ENCODE measurements at regions not wholly inside any gene's neighbourhood (a gene's known extent, or its start where the extent isn't known, plus 50 kb on each side); places are given as distances from the start of the nearest gene placed in this dataset.
"Not testable (repeated sequence)": the region's sequence is repeated elsewhere in the genome, so short reads cannot be mapped to it uniquely, and the experiment has no call there.

- DNase-seq, result no peak
Observed at GRCh38 chrX:7514871-7515599, 327.9 kb upstream of the VCX start.

DNA sequence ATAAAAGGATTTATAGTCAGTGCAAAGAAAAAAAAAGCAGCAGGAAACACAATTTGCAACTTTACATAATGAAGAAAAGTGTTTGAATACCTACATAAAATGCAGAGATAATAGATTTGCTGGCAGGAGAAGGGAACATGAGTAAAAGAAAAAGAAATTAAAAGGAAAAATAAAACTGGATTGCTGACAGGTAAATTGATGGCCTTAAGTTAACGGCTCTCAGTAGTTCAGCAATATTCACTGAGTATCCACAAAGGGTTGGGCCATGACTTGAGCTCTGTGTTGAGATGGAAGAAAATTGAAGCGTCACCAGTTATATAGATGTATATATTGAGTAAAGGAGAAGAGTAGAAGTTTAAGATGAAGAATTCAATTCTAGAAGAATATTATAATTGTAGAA is 330.1 kb upstream of the VCX start:
- DNase-seq, result no peak

- no peak for DNase-seq
Observed at GRCh38 chrX:7503251-7503650, 339.7 kb upstream of the VCX start.

DNA sequence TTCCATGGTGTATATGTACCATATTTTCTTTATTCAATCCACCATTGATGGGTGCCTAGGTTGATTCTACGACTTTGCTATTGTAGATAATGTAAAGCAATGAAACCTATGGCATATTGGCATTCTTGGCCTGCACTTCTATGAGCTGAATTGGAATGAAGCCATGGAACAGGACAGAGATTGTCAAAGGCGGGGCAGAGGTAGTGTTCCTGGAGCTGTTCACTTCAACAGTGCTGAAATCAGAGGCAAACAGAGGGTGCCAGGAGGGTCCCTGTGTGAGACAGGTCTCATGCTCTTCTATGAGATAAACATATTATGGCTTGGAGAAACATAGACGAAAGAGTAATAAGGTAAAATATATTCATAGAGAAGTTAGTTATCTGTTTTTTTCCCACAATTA is 342.6 kb upstream of the VCX start:
- DNase-seq, result no peak

DNA sequence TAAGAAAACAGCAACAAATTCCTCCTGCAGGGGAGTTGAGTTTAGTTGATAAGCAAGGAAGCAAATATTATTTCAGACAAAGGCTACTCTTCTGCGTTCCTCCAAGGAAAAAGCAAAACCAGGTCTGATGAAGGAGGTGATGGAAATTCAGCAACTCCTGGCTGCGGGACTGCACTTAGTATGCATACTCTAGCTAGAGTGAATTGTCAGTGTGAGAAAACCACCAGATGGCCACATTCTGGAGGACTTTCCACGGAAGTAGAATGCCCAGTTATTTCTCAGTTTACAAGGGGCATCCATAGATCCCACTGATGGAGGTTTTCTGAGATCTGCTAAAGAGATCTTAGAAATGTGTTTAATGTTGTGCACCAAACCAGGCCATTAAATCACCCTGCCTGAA is 338.6 kb upstream of the PUDP start:
- DNase-seq, result no peak

GRCh38 chrX:7485061-7485460 is 337.1 kb upstream of the PUDP start:
- DNase-seq, result no peak

GRCh38 chrX:7480721-7481120 is 332.8 kb upstream of the PUDP start:
- DNase-seq, result no peak

- DNase-seq, result no peak
Observed at GRCh38 chrX:7462110-7462509, 314.2 kb upstream of the PUDP start.

GRCh38 chrX:7461051-7461450 is 313.1 kb upstream of the PUDP start:
- DNase-seq, result not testable (repeated sequence)

DNA sequence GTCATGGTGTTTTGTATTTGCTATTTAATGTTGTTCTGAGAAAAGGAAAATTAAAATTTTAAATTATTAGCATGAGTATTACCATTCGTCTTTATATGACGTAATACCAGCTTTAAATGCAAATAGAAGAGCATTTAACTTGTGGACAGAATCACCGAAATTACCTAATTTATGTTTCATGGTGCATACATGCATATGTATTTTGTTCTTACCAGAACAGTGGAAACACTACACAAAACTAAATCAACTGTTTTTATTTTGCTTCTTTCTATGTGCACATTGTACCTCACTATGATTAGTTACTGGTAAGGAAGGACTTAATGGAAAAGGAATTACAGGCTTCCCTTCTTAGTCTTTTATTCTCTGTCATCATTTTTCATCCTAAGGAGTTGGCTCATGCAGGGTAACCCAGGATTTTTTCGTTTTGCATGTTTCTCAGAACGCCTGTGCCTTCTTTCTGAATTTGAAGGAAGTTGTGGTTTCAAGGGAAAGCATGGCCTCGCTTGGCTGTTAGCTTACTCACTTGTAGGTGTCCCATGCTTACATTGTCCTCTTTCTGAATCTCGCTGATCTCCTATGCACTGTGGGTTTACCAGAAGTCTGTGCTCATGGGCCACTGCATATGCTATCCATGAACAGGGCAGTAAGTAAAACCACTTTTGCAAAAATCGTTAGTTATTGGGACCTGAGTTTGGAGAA is 300.0 kb upstream of the PUDP start:
- no peak for DNase-seq

DNA sequence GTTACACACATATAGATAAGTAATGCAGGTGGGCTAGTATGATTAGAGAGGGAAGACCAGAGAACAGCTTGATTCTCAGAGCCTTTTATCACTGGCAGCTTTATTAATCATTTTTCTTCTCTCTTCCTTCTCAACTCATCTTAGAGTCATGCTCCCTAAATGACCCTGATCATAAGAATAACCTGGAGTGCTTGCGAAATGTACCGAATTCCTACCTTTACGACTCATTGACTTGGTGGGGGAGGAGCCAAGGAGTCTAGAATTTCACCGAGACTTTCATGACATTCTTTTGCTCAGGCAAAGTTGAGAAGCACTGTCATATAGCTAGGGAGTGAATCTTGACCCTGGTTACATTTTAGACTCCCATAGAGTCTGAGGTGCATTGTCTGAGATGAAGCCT is 298.9 kb upstream of the PUDP start:
- no peak for DNase-seq

GRCh38 chrX:7444967-7445366 is 297.0 kb upstream of the PUDP start:
- no peak for DNase-seq

GRCh38 chrX:7441586-7441985 is 293.6 kb upstream of the PUDP start:
- no peak for DNase-seq

DNA sequence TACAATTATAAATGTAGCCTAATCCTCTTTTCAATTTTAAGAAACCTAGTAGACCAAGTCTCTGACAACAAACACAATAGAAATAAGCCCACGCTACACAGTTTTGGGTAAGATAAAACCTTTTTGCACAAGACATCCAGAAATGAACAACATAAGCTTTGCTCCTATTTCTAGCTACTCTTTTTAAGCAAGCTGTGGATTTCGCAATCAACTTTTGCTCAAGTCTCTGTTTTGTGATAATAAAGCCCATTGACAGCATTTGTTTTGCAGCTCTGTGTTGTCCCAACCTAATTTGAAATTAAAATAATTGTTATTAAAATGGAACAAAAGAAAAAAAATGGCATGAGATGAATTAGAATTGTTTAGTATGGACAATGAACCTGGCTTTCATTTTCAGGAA is 287.9 kb upstream of the PUDP start:
- DNase-seq, result no peak

GRCh38 chrX:7432901-7433300 is 284.9 kb upstream of the PUDP start:
- no peak for DNase-seq

DNA sequence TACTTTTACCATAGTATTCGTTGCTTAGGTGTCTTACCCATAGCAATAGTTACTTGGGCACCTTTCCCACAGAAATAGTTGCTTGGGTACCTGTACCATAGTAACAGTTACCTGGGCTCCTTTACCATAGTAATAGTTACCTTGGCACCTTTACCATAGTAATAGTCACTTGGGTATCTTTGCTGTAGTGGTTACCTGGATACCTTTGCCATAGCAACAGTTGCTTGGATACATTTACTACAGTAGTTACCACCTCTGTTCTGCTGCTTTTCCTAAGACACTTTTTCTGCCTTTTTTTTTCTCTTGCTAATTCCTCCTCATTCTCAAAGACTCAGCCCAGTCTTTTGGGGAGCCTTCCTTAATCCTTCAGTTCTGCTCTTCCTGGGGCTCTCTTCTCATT is 272.8 kb upstream of the PUDP start:
- DNase-seq, result no peak

DNA sequence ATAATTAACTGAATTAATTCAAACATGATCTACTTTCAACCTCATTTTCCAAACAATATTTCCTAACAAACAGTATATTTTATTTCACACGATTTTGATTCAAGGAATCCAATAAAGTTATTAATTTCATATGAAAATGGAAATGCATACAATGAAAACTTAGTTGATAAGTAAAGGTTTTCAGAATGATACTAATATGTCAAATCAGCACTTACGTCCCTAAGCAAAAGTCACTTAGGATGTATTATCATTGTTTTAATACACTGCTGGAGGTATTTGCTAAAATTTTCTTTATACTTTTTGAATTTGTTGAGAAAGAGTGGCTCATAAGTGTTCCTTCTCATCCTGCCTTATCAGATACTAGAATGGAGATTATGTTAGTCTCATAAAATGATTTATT is 266.8 kb upstream of the PUDP start:
- DNase-seq, result no peak

GRCh38 chrX:7412840-7413239 is 264.9 kb upstream of the PUDP start:
- no peak for DNase-seq

DNA sequence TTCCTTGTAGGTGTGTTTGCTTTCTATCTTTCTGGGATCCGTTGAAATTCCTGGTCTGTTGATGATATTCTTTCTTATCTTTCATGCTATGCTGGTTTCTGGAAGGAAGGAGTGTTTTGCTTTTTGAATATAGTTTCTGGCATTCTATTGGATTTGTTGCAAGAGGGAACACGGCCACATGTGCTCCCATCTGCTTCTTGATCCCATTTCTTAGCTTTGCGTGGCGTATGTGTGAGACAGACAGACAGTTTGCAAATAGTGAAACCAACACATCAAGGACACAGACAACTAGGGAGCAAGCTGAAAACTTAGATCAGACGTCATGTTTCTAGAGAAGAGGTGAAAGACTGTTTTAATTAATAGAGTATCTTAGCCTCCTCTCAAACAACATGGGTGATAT is 261.9 kb upstream of the PUDP start:
- DNase-seq, result no peak

DNA sequence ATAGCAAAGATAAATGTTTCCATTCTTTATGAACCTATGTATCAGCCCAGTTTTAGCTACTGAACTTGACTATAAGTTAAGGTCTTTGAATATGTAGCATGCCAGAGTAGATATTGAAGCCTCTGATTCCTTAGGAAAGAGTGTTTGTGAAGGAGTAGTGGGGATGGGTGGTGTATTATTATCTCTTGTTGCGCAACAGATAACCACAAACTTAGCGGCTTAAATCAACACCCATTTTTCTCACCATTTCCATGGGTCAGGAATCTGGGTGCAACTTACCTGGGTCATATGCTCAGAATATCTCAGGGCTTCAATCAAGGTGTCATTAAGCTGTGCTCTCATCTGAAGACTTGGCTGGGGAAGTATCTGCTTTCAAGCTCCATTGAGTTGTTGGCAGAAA is 251.4 kb upstream of the PUDP start:
- no peak for DNase-seq

DNA sequence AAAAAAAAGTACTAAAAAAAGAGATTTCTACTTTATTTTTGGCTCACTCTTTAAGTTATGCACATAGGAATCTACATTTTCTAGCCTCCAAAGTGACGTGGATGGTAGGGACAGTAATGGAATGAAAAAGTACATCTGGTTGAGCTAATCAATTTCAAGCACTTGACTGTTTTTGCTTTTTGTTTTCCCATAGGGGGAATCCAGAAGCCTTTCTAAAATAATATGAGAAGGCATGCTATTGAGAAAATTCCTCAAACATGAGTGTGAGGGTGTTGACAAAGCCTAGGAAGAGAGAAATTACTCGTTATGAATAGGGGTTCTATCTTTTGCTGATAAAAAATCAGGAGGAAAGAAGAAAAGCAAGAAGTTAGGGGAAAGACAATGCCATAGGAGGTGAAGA is 242.5 kb upstream of the PUDP start:
- no peak for DNase-seq

GRCh38 chrX:7389576-7389975 is 241.6 kb upstream of the PUDP start:
- DNase-seq, result no peak

DNA sequence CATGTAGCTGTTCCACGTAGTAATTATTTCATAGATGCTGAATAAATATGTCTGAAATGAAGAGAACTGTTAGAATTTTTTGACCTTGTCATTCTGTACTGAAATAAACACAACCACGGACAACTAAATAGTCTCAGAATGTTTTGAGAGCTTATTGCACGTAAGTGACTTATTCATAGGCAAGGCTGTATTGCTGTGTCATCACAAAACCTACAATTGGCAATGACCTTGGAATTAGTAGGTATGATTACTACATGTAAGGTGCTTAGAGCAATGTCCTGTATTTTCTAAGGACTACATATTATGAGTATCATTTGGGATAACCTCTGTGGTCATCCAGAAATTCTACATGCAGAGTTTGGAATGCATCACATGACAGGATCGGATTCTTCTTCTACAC is 237.2 kb upstream of the PUDP start:
- DNase-seq, result no peak

GRCh38 chrX:7378406-7378805 is 230.5 kb upstream of the PUDP start:
- DNase-seq, result no peak

Data from DMS79 treated with DMSO at 0.1 percent for 48 hours (cell line).